ENCODE measurements at regions not wholly inside any gene's neighbourhood (a gene's known extent, or its start where the extent isn't known, plus 50 kb on each side); places are given as distances from the start of the nearest gene placed in this dataset.

GRCh38 chr2:200054681-200055468 is 99.5 kb downstream of the MAIP1 start:
- Histone ChIP-seq H3K27me3 (replicated peaks; ENCODE audit: insufficient read depth, low read length) (no peaks in the 10 kb centered on the region), H3F3A (ENCODE audit: insufficient read depth, low read length) (no peaks in the 10 kb centered on the region), H4K20me1 (ENCODE audit: insufficient read depth, low read length) (no peaks in the 10 kb centered on the region), H3K4me2 (ENCODE audit: low read depth, low read length) (no peak overlapping the region), H3K36me3 (replicated peaks; ENCODE audit: insufficient read depth, low read length) (no peaks in the 10 kb centered on the region), H3K4me1 (ENCODE audit: low read length) (no peaks in the 10 kb centered on the region), H3K9me2 (replicated peaks; ENCODE audit: insufficient read depth, low read length) (no peaks in the 10 kb centered on the region), H2AFZ (ENCODE audit: low read length) (no peak overlapping the region), H3K9me3 (replicated peaks; ENCODE audit: insufficient read depth, low read length) (no peaks in the 10 kb centered on the region), H3K4me3 (ENCODE audit: low read length) (no peak overlapping the region), H3K27ac (ENCODE audit: low read length) (no peak overlapping the region), H3K9ac (ENCODE audit: low read length) (no peak overlapping the region), H3K79me2 (ENCODE audit: low read length) (no peaks in the 10 kb centered on the region)
- DNase-seq, result no peak
- TF ChIP-seq EZH2phosphoT487 (IDR thresholded peaks at IDR 0.05; ENCODE audit: low read length) (no peak), CTCF (IDR thresholded peaks at IDR 0.05; ENCODE audit: low read length) (no peak), EZH2 (optimal IDR thresholded peaks at IDR 0.05; ENCODE audit: low read depth, low read length) (no peak)

GRCh38 chr2:200056105-200056504 is 100.7 kb downstream of the MAIP1 start:
- Histone ChIP-seq H3K27ac (ENCODE audit: low read length) (no peak overlapping the region), H2AFZ (ENCODE audit: low read length) (no peak overlapping the region), H3K79me2 (ENCODE audit: low read length) (no peaks in the 10 kb centered on the region), H3K9ac (ENCODE audit: low read length) (no peak overlapping the region), H3K27me3 (replicated peaks; ENCODE audit: insufficient read depth, low read length) (no peaks in the 10 kb centered on the region), H3K36me3 (replicated peaks; ENCODE audit: insufficient read depth, low read length) (no peaks in the 10 kb centered on the region), H3K4me1 (ENCODE audit: low read length) (no peaks in the 10 kb centered on the region), H3K4me3 (ENCODE audit: low read length) (no peak overlapping the region), H3K9me3 (replicated peaks; ENCODE audit: insufficient read depth, low read length) (no peaks in the 10 kb centered on the region), H3K4me2 (ENCODE audit: low read depth, low read length) (no peak overlapping the region), H3K9me2 (replicated peaks; ENCODE audit: insufficient read depth, low read length) (no peaks in the 10 kb centered on the region), H4K20me1 (ENCODE audit: insufficient read depth, low read length) (no peaks in the 10 kb centered on the region), H3F3A (ENCODE audit: insufficient read depth, low read length) (no peaks in the 10 kb centered on the region)
- TF ChIP-seq EZH2 (optimal IDR thresholded peaks at IDR 0.05; ENCODE audit: low read depth, low read length) (no peak), CTCF (IDR thresholded peaks at IDR 0.05; ENCODE audit: low read length) (no peak), EZH2phosphoT487 (IDR thresholded peaks at IDR 0.05; ENCODE audit: low read length) (no peak)
- DNase-seq, result no peak

- no peak overlapping the region for H3K27ac ChIP-seq (ENCODE audit: low read length)
- no peaks in the 10 kb centered on the region for H3K9me3 ChIP-seq (replicated peaks; ENCODE audit: insufficient read depth, low read length)
- no peak for TF ChIP-seq CTCF (IDR thresholded peaks at IDR 0.05; ENCODE audit: low read length)
- no peak for TF ChIP-seq EZH2 (optimal IDR thresholded peaks at IDR 0.05; ENCODE audit: low read depth, low read length)
- TF ChIP-seq EZH2phosphoT487 (IDR thresholded peaks at IDR 0.05; ENCODE audit: low read length), result no peak
- H3K4me3 ChIP-seq (ENCODE audit: low read length), result no peak overlapping the region
- no peak overlapping the region for H2AFZ ChIP-seq (ENCODE audit: low read length)
- H3K4me2 ChIP-seq (ENCODE audit: low read depth, low read length), result no peak overlapping the region
- H4K20me1 ChIP-seq (ENCODE audit: insufficient read depth, low read length), result no peaks in the 10 kb centered on the region
- no peak for DNase-seq
- no peak overlapping the region for H3K9ac ChIP-seq (ENCODE audit: low read length)
- no peaks in the 10 kb centered on the region for H3K4me1 ChIP-seq (ENCODE audit: low read length)
- no peaks in the 10 kb centered on the region for H3K79me2 ChIP-seq (ENCODE audit: low read length)
- no peaks in the 10 kb centered on the region for H3K9me2 ChIP-seq (replicated peaks; ENCODE audit: insufficient read depth, low read length)
- H3F3A ChIP-seq (ENCODE audit: insufficient read depth, low read length), result no peaks in the 10 kb centered on the region
- H3K27me3 ChIP-seq (replicated peaks; ENCODE audit: insufficient read depth, low read length), result no peaks in the 10 kb centered on the region
- H3K36me3 ChIP-seq (replicated peaks; ENCODE audit: insufficient read depth, low read length), result no peaks in the 10 kb centered on the region
Measured at GRCh38 chr2:200063155-200063554, 107.8 kb downstream of the MAIP1 start.
